Effector CD8-positive, alpha-beta T cell (primary cell): ENCODE measurements at regions not wholly inside any gene's neighbourhood (a gene's known extent, or its start where the extent isn't known, plus 50 kb on each side); places are given as distances from the start of the nearest gene placed in this dataset.

Source experiments
- DNase-seq: peaks from one replicate; lab custom pipeline; 2025; lab: John Stamatoyannopoulos, UW

GRCh38 chr5:124839371-124839998 is 93.0 kb upstream of the ZNF608 start:
- DNase-seq = no peak

- no peak for DNase-seq
These were observed 95.6 kb upstream of the ZNF608 start for GRCh38 chr5:124841829-124842712.

- DNase-seq = no peak
These were observed 96.5 kb upstream of the ZNF608 start for GRCh38 chr5:124842725-124843595.

GRCh38 chr5:124843596-124843899 is 97.1 kb upstream of the ZNF608 start:
- DNase-seq = no peak

- DNase-seq = no peak
These were observed 98.0 kb upstream of the ZNF608 start for GRCh38 chr5:124844371-124844920.

GRCh38 chr5:124847907-124848306 is 101.5 kb upstream of the ZNF608 start:
- no peak for DNase-seq

GRCh38 chr5:124849774-124850173 is 103.3 kb upstream of the ZNF608 start:
- no peak for DNase-seq

GRCh38 chr5:124856726-124857125 is 110.3 kb upstream of the ZNF608 start:
- DNase-seq = no peak

- DNase-seq = no peak
These were observed 112.2 kb upstream of the ZNF608 start for GRCh38 chr5:124858612-124859011.

- DNase-seq = no peak
These were observed 112.6 kb upstream of the ZNF608 start for GRCh38 chr5:124859027-124859426.

- no peak for DNase-seq
These were observed 113.3 kb upstream of the ZNF608 start for GRCh38 chr5:124859556-124860290.

GRCh38 chr5:124860291-124860655 is 113.8 kb upstream of the ZNF608 start:
- no peak for DNase-seq

GRCh38 chr5:124865066-124865465 is 118.6 kb upstream of the ZNF608 start:
- DNase-seq = no peak

GRCh38 chr5:124865603-124866354 is 119.3 kb upstream of the ZNF608 start:
- no peak for DNase-seq

- no peak for DNase-seq
These were observed 120.1 kb upstream of the ZNF608 start for GRCh38 chr5:124866355-124867136.

- no peak for DNase-seq
These were observed 120.8 kb upstream of the ZNF608 start for GRCh38 chr5:124867137-124867704.

GRCh38 chr5:124868676-124869075 is 122.2 kb upstream of the ZNF608 start:
- DNase-seq = no peak

GRCh38 chr5:124869426-124870033 is 123.1 kb upstream of the ZNF608 start:
- DNase-seq = no peak

GRCh38 chr5:124870070-124870469 is 123.6 kb upstream of the ZNF608 start:
- no peak for DNase-seq
